ENCODE measurements at regions not wholly inside any gene's neighbourhood (a gene's known extent, or its start where the extent isn't known, plus 50 kb on each side); places are given as distances from the start of the nearest gene placed in this dataset.

GRCh38 chr3:64332459-64333350 is 107.4 kb upstream of the PRICKLE2 start:
- peak in 1 of 2 donors; percentile 30 for TF ChIP-seq POLR2A (IDR thresholded peaks at IDR 0.05)
- no peak for TF ChIP-seq CTCF (IDR thresholded peaks at IDR 0.05)
